ENCODE measurements at regions not wholly inside any gene's neighbourhood (a gene's known extent, or its start where the extent isn't known, plus 50 kb on each side); places are given as distances from the start of the nearest gene placed in this dataset.

DNA sequence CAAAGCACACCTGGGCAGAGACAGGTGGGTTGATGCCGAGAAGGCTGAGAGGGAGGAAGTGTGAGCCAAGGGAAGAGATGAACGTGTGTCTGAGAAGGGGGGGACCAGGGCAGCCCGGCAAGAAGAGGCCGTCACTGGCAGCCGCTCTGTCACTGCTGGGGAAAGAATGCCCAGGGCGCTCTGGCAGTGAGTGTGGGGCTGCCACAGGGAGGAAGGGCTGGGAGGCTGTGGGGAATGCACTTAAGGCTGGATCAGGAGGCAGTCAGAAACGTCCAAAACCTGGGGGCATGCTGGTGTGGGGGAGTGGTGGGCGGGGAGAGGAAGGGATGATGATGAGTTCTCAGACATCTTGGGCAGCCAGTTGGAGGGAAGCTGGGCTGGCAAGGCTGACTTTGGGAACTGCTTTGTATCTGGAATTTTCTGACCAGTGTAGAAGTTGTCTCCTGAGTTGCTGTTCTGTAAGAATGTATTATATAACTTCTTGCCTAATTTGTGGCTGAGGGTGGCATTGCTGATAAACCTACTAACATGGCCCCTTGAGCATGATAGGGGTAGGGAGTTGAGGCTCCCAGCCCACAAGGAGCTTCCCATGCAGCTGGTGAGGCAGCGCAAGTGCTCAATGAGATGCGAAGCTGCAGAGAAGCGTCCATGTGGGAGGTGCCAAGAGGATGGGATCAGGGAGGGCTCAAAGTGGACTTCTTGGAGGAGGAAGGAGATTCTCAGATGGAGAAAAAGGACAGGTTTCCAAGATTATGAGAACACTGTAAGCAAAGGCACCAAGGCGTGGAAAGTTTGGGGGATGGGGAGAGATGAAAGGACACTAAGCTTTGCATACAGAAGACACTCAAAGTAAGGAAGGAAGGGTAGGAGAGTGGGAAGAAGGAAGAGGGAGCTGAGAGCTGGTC, 185.1 kb upstream of the HAAO start:
- TF ChIP-seq, protein P1, sequence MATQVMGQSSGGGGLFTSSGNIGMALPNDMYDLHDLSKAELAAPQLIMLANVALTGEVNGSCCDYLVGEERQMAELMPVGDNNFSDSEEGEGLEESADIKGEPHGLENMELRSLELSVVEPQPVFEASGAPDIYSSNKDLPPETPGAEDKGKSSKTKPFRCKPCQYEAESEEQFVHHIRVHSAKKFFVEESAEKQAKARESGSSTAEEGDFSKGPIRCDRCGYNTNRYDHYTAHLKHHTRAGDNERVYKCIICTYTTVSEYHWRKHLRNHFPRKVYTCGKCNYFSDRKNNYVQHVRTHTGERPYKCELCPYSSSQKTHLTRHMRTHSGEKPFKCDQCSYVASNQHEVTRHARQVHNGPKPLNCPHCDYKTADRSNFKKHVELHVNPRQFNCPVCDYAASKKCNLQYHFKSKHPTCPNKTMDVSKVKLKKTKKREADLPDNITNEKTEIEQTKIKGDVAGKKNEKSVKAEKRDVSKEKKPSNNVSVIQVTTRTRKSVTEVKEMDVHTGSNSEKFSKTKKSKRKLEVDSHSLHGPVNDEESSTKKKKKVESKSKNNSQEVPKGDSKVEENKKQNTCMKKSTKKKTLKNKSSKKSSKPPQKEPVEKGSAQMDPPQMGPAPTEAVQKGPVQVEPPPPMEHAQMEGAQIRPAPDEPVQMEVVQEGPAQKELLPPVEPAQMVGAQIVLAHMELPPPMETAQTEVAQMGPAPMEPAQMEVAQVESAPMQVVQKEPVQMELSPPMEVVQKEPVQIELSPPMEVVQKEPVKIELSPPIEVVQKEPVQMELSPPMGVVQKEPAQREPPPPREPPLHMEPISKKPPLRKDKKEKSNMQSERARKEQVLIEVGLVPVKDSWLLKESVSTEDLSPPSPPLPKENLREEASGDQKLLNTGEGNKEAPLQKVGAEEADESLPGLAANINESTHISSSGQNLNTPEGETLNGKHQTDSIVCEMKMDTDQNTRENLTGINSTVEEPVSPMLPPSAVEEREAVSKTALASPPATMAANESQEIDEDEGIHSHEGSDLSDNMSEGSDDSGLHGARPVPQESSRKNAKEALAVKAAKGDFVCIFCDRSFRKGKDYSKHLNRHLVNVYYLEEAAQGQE (IDR thresholded peaks at IDR 0.05; ENCODE audit: low read depth), result no peak
- TF ChIP-seq EGR1 (IDR thresholded peaks at IDR 0.05) (no peak), TAF1 (IDR thresholded peaks at IDR 0.05; ENCODE audit: low read depth) (no peak), NFIC (IDR thresholded peaks at IDR 0.05) (no peak), FOXM1 (IDR thresholded peaks at IDR 0.05; ENCODE audit: borderline replicate concordance, low read depth) (no peak), TCF12 (IDR thresholded peaks at IDR 0.05; ENCODE audit: low read depth) (no peak), EP300 (IDR thresholded peaks at IDR 0.05; ENCODE audit: borderline replicate concordance) (no peak), YY1 (IDR thresholded peaks at IDR 0.05; ENCODE audit: low read depth) (no peak), CREB1 (IDR thresholded peaks at IDR 0.05; ENCODE audit: low read depth) (no peak), RAD21 (IDR thresholded peaks at IDR 0.05; ENCODE audit: low read depth) (no peak), CEBPB (IDR thresholded peaks at IDR 0.05) (no peak), ZBTB7A (IDR thresholded peaks at IDR 0.05; ENCODE audit: low read depth) (no peak)
- TF ChIP-seq, protein P2, sequence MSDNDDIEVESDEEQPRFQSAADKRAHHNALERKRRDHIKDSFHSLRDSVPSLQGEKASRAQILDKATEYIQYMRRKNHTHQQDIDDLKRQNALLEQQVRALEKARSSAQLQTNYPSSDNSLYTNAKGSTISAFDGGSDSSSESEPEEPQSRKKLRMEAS (IDR thresholded peaks at IDR 0.05), result no peak

DNA sequence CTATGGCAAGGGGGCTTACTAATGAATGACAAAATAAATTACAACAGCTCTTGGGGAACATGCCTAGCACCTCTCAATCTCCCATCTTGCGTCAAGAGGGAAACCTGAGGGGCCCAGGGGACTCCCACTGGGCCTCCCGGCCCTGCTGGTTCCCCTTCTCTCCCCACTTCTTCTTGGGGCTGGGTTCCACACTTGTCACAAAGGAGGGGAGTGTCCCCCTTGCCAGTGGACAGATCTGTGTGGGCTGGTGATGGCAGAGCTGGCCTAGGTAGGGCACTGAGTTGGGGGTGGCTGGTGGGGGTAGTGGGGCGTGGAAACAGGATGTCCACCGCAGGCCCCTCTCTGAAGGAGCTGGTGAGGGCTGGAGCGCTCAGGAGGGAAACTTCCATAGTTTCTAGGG, 184.0 kb upstream of the HAAO start:
- no peak for TF ChIP-seq NFIC (IDR thresholded peaks at IDR 0.05)
- TF ChIP-seq TAF1 (IDR thresholded peaks at IDR 0.05; ENCODE audit: low read depth), result no peak
- TF ChIP-seq RAD21 (IDR thresholded peaks at IDR 0.05; ENCODE audit: low read depth), result no peak
- no peak for TF ChIP-seq ZBTB7A (IDR thresholded peaks at IDR 0.05; ENCODE audit: low read depth)
- TF ChIP-seq, protein P2 (IDR thresholded peaks at IDR 0.05), result no peak
- TF ChIP-seq YY1 (IDR thresholded peaks at IDR 0.05; ENCODE audit: low read depth), result no peak
- no peak for TF ChIP-seq CEBPB (IDR thresholded peaks at IDR 0.05)
- TF ChIP-seq CREB1 (IDR thresholded peaks at IDR 0.05; ENCODE audit: low read depth), result no peak
- TF ChIP-seq, protein P3, sequence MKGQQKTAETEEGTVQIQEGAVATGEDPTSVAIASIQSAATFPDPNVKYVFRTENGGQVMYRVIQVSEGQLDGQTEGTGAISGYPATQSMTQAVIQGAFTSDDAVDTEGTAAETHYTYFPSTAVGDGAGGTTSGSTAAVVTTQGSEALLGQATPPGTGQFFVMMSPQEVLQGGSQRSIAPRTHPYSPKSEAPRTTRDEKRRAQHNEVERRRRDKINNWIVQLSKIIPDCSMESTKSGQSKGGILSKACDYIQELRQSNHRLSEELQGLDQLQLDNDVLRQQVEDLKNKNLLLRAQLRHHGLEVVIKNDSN (IDR thresholded peaks at IDR 0.05), result no peak
- no peak for TF ChIP-seq EP300 (IDR thresholded peaks at IDR 0.05; ENCODE audit: borderline replicate concordance)
- TF ChIP-seq TEAD4 (IDR thresholded peaks at IDR 0.05), result no peak
- TF ChIP-seq FOXM1 (IDR thresholded peaks at IDR 0.05; ENCODE audit: borderline replicate concordance, low read depth), result no peak
- TF ChIP-seq, protein P1 (IDR thresholded peaks at IDR 0.05; ENCODE audit: low read depth), result no peak
- no peak for TF ChIP-seq EGR1 (IDR thresholded peaks at IDR 0.05)
- TF ChIP-seq TCF12 (IDR thresholded peaks at IDR 0.05; ENCODE audit: low read depth), result no peak

DNA sequence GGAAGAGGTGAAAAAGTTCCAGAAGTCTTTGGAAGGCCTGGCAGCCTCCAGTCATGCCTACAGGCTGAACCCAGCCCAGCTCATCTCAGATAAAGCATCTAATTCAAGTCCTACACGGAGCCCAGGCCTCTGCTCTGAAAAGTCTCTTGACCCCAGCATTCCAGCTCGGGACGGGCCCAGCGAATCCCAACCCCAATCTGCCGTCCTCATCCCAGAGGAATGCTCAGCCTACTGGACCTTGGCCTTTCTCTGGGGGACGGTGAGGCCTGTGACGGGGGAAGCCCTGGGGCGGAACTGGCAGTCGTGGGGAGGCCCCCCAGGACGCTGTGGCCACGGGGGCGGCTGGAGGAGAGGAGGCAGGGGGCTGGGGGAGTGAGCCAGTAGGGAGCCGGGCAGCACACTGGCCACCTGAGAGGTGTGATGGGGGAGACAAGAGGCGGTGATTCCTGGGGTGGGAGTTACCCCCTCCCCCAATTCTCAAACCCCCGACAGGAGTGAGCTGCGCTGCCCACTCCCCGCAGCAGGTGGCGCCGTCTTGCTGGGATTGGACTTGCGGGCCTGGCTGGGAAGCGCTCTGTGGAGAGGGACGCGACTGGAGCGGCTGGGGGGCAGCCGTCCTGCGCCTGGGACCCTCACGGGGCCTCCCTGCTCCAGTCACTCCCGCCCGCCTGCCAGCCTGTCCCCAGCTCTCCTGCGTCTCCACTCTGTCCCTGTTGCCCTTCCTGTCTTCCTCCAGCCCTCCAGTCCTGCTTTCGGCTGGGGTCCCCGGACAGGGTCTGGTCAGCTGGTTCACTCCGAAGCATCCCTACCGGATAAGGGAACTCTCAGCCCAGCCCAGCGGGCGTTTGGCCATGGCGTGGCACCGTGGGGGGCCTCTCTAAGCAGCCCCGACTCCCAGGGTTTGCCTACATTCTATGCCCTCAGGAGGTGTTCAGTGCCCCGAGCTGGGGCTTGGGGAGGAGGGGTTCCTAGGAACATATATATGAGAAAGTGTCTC, 182.6 kb upstream of the HAAO start:
- TF ChIP-seq RAD21 (IDR thresholded peaks at IDR 0.05; ENCODE audit: low read depth) (peak; percentile 92), NFIC (IDR thresholded peaks at IDR 0.05) (no peak), ZBTB7A (IDR thresholded peaks at IDR 0.05; ENCODE audit: low read depth) (peak; percentile 87; the same call in 1 of the 2 replicates)

DNA sequence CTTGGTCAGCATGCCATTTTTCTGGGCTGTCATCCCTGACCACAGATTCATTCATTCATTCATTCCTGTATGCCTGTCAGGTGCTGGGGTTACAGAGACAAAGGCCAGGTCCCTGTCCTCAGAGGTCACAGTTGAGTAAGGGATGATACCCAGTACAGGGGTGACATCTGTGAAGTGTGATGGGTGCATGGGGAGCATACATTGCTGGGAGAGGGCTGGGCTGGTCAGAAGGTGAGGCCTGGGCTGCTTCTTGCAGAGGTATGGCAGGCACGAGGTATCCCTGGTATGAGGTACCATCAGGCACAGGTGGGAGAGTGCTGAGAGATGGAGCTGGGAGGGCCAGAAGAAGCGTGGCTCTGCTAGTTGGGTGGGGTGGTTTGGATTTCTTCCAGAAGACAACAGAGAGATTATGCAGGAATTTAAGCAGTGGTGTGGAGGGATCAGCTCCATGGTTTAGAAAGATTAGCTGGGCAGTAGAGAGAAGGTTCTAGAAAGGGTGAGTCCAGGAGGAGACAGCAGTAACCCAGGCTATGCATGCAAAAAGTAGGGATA, 181.9 kb upstream of the HAAO start:
- no peak for TF ChIP-seq ZBTB7A (IDR thresholded peaks at IDR 0.05; ENCODE audit: low read depth)
- TF ChIP-seq TCF12 (IDR thresholded peaks at IDR 0.05; ENCODE audit: low read depth), result no peak
- TF ChIP-seq FOXM1 (IDR thresholded peaks at IDR 0.05; ENCODE audit: borderline replicate concordance, low read depth), result no peak
- no peak for TF ChIP-seq CREB1 (IDR thresholded peaks at IDR 0.05; ENCODE audit: low read depth)
- TF ChIP-seq RAD21 (IDR thresholded peaks at IDR 0.05; ENCODE audit: low read depth), result no peak
- TF ChIP-seq NFIC (IDR thresholded peaks at IDR 0.05), result no peak
- TF ChIP-seq, protein P2 (IDR thresholded peaks at IDR 0.05), result no peak
- no peak for TF ChIP-seq TAF1 (IDR thresholded peaks at IDR 0.05; ENCODE audit: low read depth)
- no peak for TF ChIP-seq CEBPB (IDR thresholded peaks at IDR 0.05)
- TF ChIP-seq TEAD4 (IDR thresholded peaks at IDR 0.05), result no peak
- TF ChIP-seq YY1 (IDR thresholded peaks at IDR 0.05; ENCODE audit: low read depth), result no peak

DNA sequence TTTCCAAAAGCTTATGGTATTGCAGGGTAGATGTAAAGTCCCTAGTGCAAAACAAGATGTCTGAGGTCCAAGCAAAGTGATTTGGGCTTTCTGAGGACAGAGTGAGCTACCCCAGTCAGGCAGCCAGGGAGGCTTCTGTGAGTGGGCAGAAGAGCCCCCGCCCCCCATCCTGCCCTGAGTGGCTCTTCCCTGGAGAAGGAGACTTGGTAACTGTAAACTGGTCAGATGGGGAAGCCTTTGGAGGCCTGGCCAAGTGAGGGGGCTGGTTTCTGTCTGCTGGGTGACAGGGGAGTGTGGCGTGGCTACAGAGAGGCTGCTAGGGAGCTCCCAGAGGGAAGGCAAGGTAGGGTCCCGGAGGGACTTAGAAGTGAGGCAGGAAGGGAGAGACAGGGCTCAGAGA, 181.3 kb upstream of the HAAO start:
- no peak for TF ChIP-seq TEAD4 (IDR thresholded peaks at IDR 0.05)
- TF ChIP-seq RAD21 (IDR thresholded peaks at IDR 0.05; ENCODE audit: low read depth), result no peak
- TF ChIP-seq EGR1 (IDR thresholded peaks at IDR 0.05), result no peak
- TF ChIP-seq, protein P1 (IDR thresholded peaks at IDR 0.05; ENCODE audit: low read depth), result no peak
- no peak for TF ChIP-seq YY1 (IDR thresholded peaks at IDR 0.05; ENCODE audit: low read depth)
- no peak for TF ChIP-seq CREB1 (IDR thresholded peaks at IDR 0.05; ENCODE audit: low read depth)
- no peak for TF ChIP-seq TCF12 (IDR thresholded peaks at IDR 0.05; ENCODE audit: low read depth)
- no peak for TF ChIP-seq ZBTB7A (IDR thresholded peaks at IDR 0.05; ENCODE audit: low read depth)

Data from Ishikawa (cell line).